NCI-H187 (cell line): ENCODE measurements at regions not wholly inside any gene's neighbourhood (a gene's known extent, or its start where the extent isn't known, plus 50 kb on each side); places are given as distances from the start of the nearest gene placed in this dataset.
"Not testable (repeated sequence)": the region's sequence is repeated elsewhere in the genome, so short reads cannot be mapped to it uniquely, and the experiment has no call there.

Experiments
- DNase-seq, 2 experiments: peaks; one replicate each; lab custom pipeline; 2025; lab: John Stamatoyannopoulos, UW

DNA sequence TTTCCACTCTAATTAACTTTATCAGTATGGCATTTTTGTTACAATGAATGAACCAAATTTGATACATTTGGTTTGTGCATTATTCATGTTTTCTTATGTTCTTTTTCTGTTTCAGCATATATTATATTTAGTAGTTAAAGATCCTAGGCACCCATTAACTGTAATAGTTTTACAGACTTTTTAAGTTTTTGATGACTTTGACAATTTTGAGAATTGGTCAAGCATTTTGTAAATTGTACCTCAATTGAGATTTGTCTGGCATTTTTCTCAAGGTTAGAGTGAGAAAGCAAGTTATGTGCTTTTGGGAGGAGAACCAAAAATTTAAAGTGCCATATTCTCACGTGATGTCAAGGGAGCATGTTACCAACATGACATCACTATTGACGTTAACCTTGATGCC is 1019.2 kb downstream of the CDH11 start:
- no peak for DNase-seq

GRCh38 chr16:64098451-64098850 is 1023.4 kb downstream of the CDH11 start:
- no peak for DNase-seq

- DNase-seq, result no peak
Measured at GRCh38 chr16:64096689-64097088, 1025.2 kb downstream of the CDH11 start.

- DNase-seq, result no peak
Measured at GRCh38 chr16:64094992-64095634, 1026.8 kb downstream of the CDH11 start.

GRCh38 chr16:64094181-64094965 is 1027.5 kb downstream of the CDH11 start:
- DNase-seq, result no peak

DNA sequence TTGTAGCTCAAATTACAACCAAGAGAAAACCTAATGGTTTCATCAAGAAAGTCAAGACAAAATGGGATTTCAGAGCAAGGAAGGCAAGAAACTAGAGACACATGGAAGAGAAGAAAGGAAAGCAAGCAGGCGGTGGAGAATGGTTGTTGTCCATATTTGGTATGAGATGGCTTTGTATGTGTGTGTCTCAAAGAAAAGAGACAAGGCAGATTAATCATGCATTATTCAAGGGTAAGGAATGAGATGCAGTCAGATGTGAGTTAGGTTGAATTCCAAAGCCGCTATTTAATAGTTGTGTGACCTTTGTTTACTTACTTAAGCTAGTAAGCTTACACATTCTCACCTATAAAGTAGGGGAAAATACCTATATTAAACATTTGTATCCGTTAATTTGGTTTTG is 1029.6 kb downstream of the CDH11 start:
- DNase-seq, result no peak

- no peak for DNase-seq
Measured at GRCh38 chr16:64090327-64090726, 1031.5 kb downstream of the CDH11 start.

DNA sequence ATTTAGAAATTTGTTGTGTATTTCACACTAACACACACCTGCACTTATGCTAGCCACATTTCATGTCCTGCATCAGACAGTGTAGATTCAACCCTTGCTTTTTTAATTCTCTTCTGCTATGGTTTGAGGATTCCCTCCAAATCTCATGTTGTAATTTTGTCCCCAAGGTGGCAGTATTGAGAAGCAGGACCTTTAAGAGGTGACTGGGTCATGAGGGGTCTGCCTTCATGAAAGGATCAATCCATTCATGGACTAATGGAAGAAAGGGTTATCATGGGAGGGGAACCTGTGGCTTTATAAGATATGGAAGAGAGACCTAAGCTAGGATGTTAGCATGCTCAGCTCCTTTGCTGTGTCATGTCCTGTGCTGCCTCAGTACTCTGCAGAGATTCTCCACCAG is 1032.2 kb downstream of the CDH11 start:
- DNase-seq, result no peak

DNA sequence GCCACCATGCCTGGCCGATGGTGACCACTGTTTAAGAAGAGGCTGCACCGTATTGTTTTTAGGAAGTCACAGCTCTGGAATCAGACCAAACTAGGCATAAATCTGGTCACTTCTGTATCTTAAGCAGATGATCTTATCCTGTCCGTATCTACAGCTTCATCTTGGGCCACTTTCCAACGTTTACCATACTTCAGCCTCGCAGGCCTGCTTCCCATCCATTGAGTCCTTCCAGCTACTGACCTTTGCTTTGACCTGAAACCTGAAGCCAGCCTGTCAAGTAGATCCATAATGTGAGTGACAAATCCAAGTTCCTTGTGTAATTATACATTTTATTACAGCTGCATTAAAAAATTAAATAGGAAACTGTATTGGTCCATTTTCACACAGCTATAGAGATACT is 1033.0 kb downstream of the CDH11 start:
- no peak for DNase-seq

DNA sequence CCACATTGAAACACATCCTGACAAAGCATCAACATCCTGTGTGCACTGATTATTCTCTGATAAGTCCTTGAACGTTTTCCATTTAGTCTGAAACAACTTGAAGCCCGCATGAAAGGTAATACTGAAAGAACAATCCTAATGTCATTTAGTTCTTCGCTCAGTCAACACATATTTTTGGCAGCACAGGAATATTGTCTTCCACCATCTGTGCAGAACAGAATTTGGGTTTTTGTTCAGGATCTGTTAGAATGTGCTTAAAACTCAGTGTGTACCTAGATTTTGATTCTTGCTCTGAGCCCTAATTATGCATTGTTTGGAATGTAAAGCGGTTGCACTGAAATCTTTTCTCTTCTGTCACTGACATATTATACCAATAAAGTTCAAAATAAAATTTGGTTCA is 1036.6 kb downstream of the CDH11 start:
- no peak for DNase-seq

DNA sequence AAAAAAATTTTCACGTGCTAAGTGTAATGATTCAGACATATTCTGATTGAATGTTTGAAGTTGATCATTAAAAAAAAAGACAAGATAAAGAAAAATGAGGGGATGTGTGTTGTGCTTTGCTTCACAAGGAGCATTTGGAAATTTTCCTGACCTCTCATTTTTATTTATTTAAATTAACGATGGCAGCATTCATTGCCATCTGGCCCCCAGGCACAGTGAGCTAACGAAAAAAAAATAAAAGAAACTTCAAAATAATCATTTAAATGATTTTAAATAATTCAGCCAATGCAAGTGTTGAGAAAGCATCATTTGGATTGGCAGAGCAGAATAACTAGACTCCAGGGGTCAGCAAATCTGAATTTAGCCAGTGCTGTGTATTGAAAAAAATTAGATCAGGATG is 1037.2 kb downstream of the CDH11 start:
- no peak for DNase-seq

- DNase-seq, result no peak
Measured at GRCh38 chr16:64083428-64084129, 1038.3 kb downstream of the CDH11 start.

- DNase-seq, result no peak
Measured at GRCh38 chr16:64077242-64077641, 1044.6 kb downstream of the CDH11 start.

- no peak for DNase-seq
Measured at GRCh38 chr16:64074706-64075105, 1047.2 kb downstream of the CDH11 start.

- DNase-seq, result not testable (repeated sequence)
Measured at GRCh38 chr16:64072131-64072730, 1049.6 kb downstream of the CDH11 start.

- DNase-seq, result no peak
Measured at GRCh38 chr16:64065523-64065922, 1056.3 kb downstream of the CDH11 start.

- no peak for DNase-seq
Measured at GRCh38 chr16:64061621-64062020, 1060.2 kb downstream of the CDH11 start.

- no peak for DNase-seq
Measured at GRCh38 chr16:64060631-64061030, 1061.2 kb downstream of the CDH11 start.

GRCh38 chr16:64058685-64059084 is 1063.2 kb downstream of the CDH11 start:
- no peak for DNase-seq

- DNase-seq, result no peak
Measured at GRCh38 chr16:64051824-64052223, 1070.0 kb downstream of the CDH11 start.

- DNase-seq, result no peak
Measured at GRCh38 chr16:64047878-64048277, 1074.0 kb downstream of the CDH11 start.

- no peak for DNase-seq
Measured at GRCh38 chr16:64047207-64047606, 1074.7 kb downstream of the CDH11 start.

- DNase-seq, result no peak
Measured at GRCh38 chr16:64035337-64035736, 1086.5 kb downstream of the CDH11 start.
